NCI-H1417 (cell line): ENCODE measurements at regions not wholly inside any gene's neighbourhood (a gene's known extent, or its start where the extent isn't known, plus 50 kb on each side); places are given as distances from the start of the nearest gene placed in this dataset.

Experiments
- DNase-seq, 3 experiments: peaks; one replicate each; lab custom pipeline; 2025; lab: John Stamatoyannopoulos, UW

- DNase-seq: no peak
Measured at GRCh38 chr15:87805117-87805820, 451.3 kb downstream of the NTRK3 start.

- no peak for DNase-seq
Measured at GRCh38 chr15:87804451-87804850, 452.1 kb downstream of the NTRK3 start.

- no peak for DNase-seq
Measured at GRCh38 chr15:87799838-87800237, 456.7 kb downstream of the NTRK3 start.

- DNase-seq: no peak
Measured at GRCh38 chr15:87799428-87799827, 457.1 kb downstream of the NTRK3 start.

- DNase-seq: no peak
Measured at GRCh38 chr15:87793725-87794124, 462.8 kb downstream of the NTRK3 start.

- no peak for DNase-seq
Measured at GRCh38 chr15:87792250-87793040, 464.1 kb downstream of the NTRK3 start.

- DNase-seq: no peak
Measured at GRCh38 chr15:87781959-87782625, 474.4 kb downstream of the NTRK3 start.

- DNase-seq: no peak
Measured at GRCh38 chr15:87779746-87780145, 476.8 kb downstream of the NTRK3 start.

GRCh38 chr15:87778358-87778757, 478.2 kb downstream of the NTRK3 start:
- DNase-seq: no peak

GRCh38 chr15:87777054-87777561, 479.4 kb downstream of the NTRK3 start:
- DNase-seq: no peak

GRCh38 chr15:87767516-87767915, 489.0 kb downstream of the NTRK3 start:
- no peak for DNase-seq

GRCh38 chr15:87764461-87765240, 491.9 kb downstream of the NTRK3 start:
- DNase-seq: no peak

- DNase-seq: no peak
Measured at GRCh38 chr15:87763837-87764236, 492.7 kb downstream of the NTRK3 start.

GRCh38 chr15:87761736-87762509, 494.6 kb downstream of the NTRK3 start:
- DNase-seq: no peak

GRCh38 chr15:87760547-87761314, 495.8 kb downstream of the NTRK3 start:
- no peak for DNase-seq

- no peak for DNase-seq
Measured at GRCh38 chr15:87758794-87759418, 497.6 kb downstream of the NTRK3 start.

- no peak for DNase-seq
Measured at GRCh38 chr15:87757084-87757483, 499.5 kb downstream of the NTRK3 start.

- DNase-seq: no peak
Measured at GRCh38 chr15:87756072-87756471, 500.5 kb downstream of the NTRK3 start.

- peak; percentile 21 to 84 (median 61) for DNase-seq
Measured at GRCh38 chr15:87755226-87755625, 501.3 kb downstream of the NTRK3 start.

- peak in 1 of 3 experiments; percentile 12 for DNase-seq
Measured at GRCh38 chr15:87753539-87753938, 503.0 kb downstream of the NTRK3 start.
